ENCODE measurements at regions not wholly inside any gene's neighbourhood (a gene's known extent, or its start where the extent isn't known, plus 50 kb on each side); places are given as distances from the start of the nearest gene placed in this dataset.

GRCh38 chr1:59027177-59027576 is 243.3 kb upstream of the JUN start:
- TF ChIP-seq, protein P1, sequence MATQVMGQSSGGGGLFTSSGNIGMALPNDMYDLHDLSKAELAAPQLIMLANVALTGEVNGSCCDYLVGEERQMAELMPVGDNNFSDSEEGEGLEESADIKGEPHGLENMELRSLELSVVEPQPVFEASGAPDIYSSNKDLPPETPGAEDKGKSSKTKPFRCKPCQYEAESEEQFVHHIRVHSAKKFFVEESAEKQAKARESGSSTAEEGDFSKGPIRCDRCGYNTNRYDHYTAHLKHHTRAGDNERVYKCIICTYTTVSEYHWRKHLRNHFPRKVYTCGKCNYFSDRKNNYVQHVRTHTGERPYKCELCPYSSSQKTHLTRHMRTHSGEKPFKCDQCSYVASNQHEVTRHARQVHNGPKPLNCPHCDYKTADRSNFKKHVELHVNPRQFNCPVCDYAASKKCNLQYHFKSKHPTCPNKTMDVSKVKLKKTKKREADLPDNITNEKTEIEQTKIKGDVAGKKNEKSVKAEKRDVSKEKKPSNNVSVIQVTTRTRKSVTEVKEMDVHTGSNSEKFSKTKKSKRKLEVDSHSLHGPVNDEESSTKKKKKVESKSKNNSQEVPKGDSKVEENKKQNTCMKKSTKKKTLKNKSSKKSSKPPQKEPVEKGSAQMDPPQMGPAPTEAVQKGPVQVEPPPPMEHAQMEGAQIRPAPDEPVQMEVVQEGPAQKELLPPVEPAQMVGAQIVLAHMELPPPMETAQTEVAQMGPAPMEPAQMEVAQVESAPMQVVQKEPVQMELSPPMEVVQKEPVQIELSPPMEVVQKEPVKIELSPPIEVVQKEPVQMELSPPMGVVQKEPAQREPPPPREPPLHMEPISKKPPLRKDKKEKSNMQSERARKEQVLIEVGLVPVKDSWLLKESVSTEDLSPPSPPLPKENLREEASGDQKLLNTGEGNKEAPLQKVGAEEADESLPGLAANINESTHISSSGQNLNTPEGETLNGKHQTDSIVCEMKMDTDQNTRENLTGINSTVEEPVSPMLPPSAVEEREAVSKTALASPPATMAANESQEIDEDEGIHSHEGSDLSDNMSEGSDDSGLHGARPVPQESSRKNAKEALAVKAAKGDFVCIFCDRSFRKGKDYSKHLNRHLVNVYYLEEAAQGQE (IDR thresholded peaks at IDR 0.05; ENCODE audit: insufficient replicate concordance, low read depth), result no peak
- TF ChIP-seq, protein P2, sequence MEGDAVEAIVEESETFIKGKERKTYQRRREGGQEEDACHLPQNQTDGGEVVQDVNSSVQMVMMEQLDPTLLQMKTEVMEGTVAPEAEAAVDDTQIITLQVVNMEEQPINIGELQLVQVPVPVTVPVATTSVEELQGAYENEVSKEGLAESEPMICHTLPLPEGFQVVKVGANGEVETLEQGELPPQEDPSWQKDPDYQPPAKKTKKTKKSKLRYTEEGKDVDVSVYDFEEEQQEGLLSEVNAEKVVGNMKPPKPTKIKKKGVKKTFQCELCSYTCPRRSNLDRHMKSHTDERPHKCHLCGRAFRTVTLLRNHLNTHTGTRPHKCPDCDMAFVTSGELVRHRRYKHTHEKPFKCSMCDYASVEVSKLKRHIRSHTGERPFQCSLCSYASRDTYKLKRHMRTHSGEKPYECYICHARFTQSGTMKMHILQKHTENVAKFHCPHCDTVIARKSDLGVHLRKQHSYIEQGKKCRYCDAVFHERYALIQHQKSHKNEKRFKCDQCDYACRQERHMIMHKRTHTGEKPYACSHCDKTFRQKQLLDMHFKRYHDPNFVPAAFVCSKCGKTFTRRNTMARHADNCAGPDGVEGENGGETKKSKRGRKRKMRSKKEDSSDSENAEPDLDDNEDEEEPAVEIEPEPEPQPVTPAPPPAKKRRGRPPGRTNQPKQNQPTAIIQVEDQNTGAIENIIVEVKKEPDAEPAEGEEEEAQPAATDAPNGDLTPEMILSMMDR (IDR thresholded peaks at IDR 0.05; ENCODE audit: insufficient read depth, low read length), result no peak
- no peak for TF ChIP-seq GABPA (IDR thresholded peaks at IDR 0.05; ENCODE audit: low read depth)

All from HL-60 (cell line).